ENCODE measurements at regions not wholly inside any gene's neighbourhood (a gene's known extent, or its start where the extent isn't known, plus 50 kb on each side); places are given as distances from the start of the nearest gene placed in this dataset.

- no peak overlapping the region for H3K27ac ChIP-seq (replicated peaks in 1 of 4)
- no peaks in the 10 kb centered on the region for H3K9me3 ChIP-seq
- H3K36me3 ChIP-seq: no peaks in the 10 kb centered on the region
- H3K27me3 ChIP-seq: peaks cover 0 to 11% (median 0%) of the 10 kb centered on the region in 4 donors
- intact Hi-C loops (cut with DNase I): no loop called here
- TF ChIP-seq POLR2A (IDR thresholded peaks at IDR 0.05; ENCODE audit: low read depth) (no peak), EP300 (IDR thresholded peaks at IDR 0.05) (no peak), POLR2AphosphoS5 (IDR thresholded peaks at IDR 0.05) (no peak)
- TF ChIP-seq, protein P1, sequence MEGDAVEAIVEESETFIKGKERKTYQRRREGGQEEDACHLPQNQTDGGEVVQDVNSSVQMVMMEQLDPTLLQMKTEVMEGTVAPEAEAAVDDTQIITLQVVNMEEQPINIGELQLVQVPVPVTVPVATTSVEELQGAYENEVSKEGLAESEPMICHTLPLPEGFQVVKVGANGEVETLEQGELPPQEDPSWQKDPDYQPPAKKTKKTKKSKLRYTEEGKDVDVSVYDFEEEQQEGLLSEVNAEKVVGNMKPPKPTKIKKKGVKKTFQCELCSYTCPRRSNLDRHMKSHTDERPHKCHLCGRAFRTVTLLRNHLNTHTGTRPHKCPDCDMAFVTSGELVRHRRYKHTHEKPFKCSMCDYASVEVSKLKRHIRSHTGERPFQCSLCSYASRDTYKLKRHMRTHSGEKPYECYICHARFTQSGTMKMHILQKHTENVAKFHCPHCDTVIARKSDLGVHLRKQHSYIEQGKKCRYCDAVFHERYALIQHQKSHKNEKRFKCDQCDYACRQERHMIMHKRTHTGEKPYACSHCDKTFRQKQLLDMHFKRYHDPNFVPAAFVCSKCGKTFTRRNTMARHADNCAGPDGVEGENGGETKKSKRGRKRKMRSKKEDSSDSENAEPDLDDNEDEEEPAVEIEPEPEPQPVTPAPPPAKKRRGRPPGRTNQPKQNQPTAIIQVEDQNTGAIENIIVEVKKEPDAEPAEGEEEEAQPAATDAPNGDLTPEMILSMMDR (IDR thresholded peaks at IDR 0.05): no peak
- no peak overlapping the region for H3K4me3 ChIP-seq
- no peaks in the 10 kb centered on the region for H3K4me1 ChIP-seq
- no peak for DNase-seq (ENCODE audit: extremely low spot score)
- WGBS: 68% methylated on average over 5 of the region's 5 CpGs
Observed at GRCh38 chr16:17994027-17994426, 342.5 kb downstream of the NPIPA8 start.

GRCh38 chr16:17992416-17992815 lies 344.1 kb downstream of the NPIPA8 start:
- no peak overlapping the region for H3K27ac ChIP-seq (replicated peaks in 1 of 4)
- TF ChIP-seq EP300 (IDR thresholded peaks at IDR 0.05): no peak
- no peak for TF ChIP-seq POLR2A (IDR thresholded peaks at IDR 0.05; ENCODE audit: low read depth)
- TF ChIP-seq, protein P1 (IDR thresholded peaks at IDR 0.05): no peak
- TF ChIP-seq POLR2AphosphoS5 (IDR thresholded peaks at IDR 0.05): no peak
- H3K4me3 ChIP-seq: no peak overlapping the region
- no peaks in the 10 kb centered on the region for H3K36me3 ChIP-seq
- no peaks in the 10 kb centered on the region for H3K9me3 ChIP-seq
- peaks cover 0 to 20% (median 0%) of the 10 kb centered on the region in 4 donors for H3K27me3 ChIP-seq
- no peak for DNase-seq (ENCODE audit: extremely low spot score)
- H3K4me1 ChIP-seq: no peaks in the 10 kb centered on the region
- intact Hi-C loops (cut with DNase I): no loop called here

GRCh38 chr16:17989255-17989654 lies 347.3 kb downstream of the NPIPA8 start:
- Histone ChIP-seq H3K4me1 (no peaks in the 10 kb centered on the region), H3K36me3 (no peaks in the 10 kb centered on the region), H3K27me3 (peaks cover 0 to 27% (median 0%) of the 10 kb centered on the region in 4 donors), H3K4me3 (no peak overlapping the region), H3K9me3 (no peaks in the 10 kb centered on the region), H3K27ac (replicated peaks in 1 of 4) (no peak overlapping the region)
- 39% methylated on average over 4 of the region's 4 CpGs for WGBS
- TF ChIP-seq EP300 (IDR thresholded peaks at IDR 0.05): no peak
- TF ChIP-seq POLR2AphosphoS5 (IDR thresholded peaks at IDR 0.05): no peak
- no peak for TF ChIP-seq POLR2A (IDR thresholded peaks at IDR 0.05; ENCODE audit: low read depth)
- TF ChIP-seq, protein P1 (IDR thresholded peaks at IDR 0.05): no peak
- intact Hi-C loops (cut with DNase I): no loop called here
- no peak for DNase-seq (ENCODE audit: extremely low spot score)

DNA sequence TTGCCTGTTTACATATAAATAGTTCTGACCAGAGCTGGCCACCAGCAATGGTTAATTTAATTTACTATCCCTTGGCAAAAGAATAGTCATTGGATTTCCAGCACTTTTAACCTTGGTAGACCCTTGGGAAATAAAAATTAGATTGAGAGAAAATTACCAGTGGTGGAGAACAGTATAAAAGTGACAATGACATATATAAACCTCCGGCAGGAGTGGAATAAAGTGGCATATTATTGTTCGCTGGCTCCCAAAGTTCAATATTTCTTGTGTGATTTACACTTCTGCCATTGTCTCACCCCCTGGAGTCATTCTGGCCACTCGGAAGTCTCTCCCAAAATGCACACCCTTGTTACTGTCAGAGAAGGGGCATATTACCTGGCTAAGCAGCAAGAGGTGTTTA lies 347.7 kb downstream of the NPIPA8 start:
- intact Hi-C loops (cut with DNase I): no loop called here
- Histone ChIP-seq H3K9me3 (no peaks in the 10 kb centered on the region), H3K4me1 (no peaks in the 10 kb centered on the region), H3K4me3 (no peak overlapping the region), H3K27me3 (peaks cover 0 to 27% (median 0%) of the 10 kb centered on the region in 4 donors), H3K36me3 (no peaks in the 10 kb centered on the region), H3K27ac (replicated peaks in 1 of 4) (no peak overlapping the region)
- 42% methylated on average over 3 of the region's 3 CpGs for WGBS
- DNase-seq (ENCODE audit: extremely low spot score): no peak
- TF ChIP-seq, protein P1 (IDR thresholded peaks at IDR 0.05): no peak
- TF ChIP-seq POLR2A (IDR thresholded peaks at IDR 0.05; ENCODE audit: low read depth) (no peak), EP300 (IDR thresholded peaks at IDR 0.05) (no peak)

DNA sequence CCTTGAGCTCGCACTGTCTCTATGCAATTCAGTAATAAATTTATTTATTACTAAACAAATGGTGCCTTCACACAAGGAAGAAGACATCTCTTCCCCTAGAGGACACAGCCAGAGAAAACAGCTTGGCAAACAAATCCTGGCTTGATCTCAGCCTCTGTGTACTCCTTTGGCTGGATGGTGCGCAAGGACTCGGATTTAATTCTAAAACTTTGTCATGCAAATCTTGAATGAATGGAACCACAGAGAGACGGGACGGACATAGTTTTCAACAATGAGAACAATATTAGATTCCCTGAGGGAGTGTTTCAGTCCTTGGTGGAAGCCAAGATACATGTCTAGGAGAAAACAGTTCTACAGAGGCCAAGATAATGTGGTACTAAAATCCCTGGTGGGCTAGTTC lies 349.5 kb downstream of the NPIPA8 start:
- Histone ChIP-seq H3K36me3 (no peaks in the 10 kb centered on the region), H3K27me3 (peaks cover 0 to 23% (median 0%) of the 10 kb centered on the region in 4 donors), H3K27ac (replicated peaks in 1 of 4) (no peak overlapping the region), H3K9me3 (no peaks in the 10 kb centered on the region), H3K4me1 (no peaks in the 10 kb centered on the region), H3K4me3 (no peak overlapping the region)
- TF ChIP-seq, protein P1 (IDR thresholded peaks at IDR 0.05): no peak
- no peak for TF ChIP-seq EP300 (IDR thresholded peaks at IDR 0.05)
- TF ChIP-seq POLR2AphosphoS5 (IDR thresholded peaks at IDR 0.05): no peak
- no peak for TF ChIP-seq POLR2A (IDR thresholded peaks at IDR 0.05; ENCODE audit: low read depth)
- no peak for DNase-seq (ENCODE audit: extremely low spot score)
- 88% methylated on average over 5 of the region's 5 CpGs for WGBS
- intact Hi-C loops (cut with DNase I): no loop called here
